ENCODE measurements at regions not wholly inside any gene's neighbourhood (a gene's known extent, or its start where the extent isn't known, plus 50 kb on each side); places are given as distances from the start of the nearest gene placed in this dataset.

DNA sequence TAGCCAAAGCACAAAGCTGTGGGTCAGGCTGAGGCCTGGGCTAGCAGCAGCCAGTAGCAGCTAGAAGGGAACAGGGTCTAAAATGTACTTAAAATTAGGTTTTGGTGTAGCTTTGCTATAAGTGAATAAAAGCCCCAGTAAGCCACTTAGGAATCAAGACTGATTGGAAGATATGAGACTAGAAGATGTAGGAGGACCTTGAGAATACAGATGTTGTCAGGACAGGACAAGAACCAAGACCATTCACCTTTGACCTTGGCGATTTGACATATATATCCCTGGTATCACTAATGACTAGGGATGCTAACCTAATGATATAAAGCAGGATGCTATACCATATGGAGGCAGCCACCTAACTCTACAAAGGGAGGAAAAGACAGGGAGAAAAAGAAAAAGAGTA is 238.1 kb downstream of the FBXO8 start:
- TF ChIP-seq, protein P1, sequence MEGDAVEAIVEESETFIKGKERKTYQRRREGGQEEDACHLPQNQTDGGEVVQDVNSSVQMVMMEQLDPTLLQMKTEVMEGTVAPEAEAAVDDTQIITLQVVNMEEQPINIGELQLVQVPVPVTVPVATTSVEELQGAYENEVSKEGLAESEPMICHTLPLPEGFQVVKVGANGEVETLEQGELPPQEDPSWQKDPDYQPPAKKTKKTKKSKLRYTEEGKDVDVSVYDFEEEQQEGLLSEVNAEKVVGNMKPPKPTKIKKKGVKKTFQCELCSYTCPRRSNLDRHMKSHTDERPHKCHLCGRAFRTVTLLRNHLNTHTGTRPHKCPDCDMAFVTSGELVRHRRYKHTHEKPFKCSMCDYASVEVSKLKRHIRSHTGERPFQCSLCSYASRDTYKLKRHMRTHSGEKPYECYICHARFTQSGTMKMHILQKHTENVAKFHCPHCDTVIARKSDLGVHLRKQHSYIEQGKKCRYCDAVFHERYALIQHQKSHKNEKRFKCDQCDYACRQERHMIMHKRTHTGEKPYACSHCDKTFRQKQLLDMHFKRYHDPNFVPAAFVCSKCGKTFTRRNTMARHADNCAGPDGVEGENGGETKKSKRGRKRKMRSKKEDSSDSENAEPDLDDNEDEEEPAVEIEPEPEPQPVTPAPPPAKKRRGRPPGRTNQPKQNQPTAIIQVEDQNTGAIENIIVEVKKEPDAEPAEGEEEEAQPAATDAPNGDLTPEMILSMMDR (IDR thresholded peaks at IDR 0.05; ENCODE audit: insufficient read depth, low read depth, low read length) = no peak
- no peak for TF ChIP-seq EZH2 (IDR thresholded peaks at IDR 0.05; ENCODE audit: insufficient read depth, low read length)
